ENCODE measurements at regions not wholly inside any gene's neighbourhood (a gene's known extent, or its start where the extent isn't known, plus 50 kb on each side); places are given as distances from the start of the nearest gene placed in this dataset.

DNA sequence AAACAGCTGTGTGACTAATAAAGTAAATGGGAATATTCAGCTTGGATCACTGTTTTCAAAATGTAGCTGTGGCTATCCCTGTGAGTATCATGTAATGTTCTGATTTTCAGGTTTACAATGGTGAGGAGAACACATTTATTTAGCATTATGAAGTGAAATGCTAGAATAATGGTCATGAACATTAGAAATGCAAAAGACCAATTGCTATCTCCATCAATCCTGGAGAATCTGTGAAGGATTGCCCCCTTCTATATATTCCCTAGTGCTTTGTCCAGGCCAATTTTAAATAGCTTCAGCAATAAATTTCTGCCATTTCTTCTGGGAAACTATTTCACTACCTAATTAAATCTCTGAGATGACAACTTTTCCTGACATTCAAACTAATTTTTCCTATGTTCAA lies 1399.1 kb downstream of the PCDH19 start:
- DNase-seq (ENCODE audit: low spot score) = no peak
- in situ Hi-C loops (cut with MboI; ENCODE audit: low pct_unique_long_range_greater_than_20kb, low sequenced_read_pairs, unreplicated experiment) = no loop called here
- TF ChIP-seq, protein P1, sequence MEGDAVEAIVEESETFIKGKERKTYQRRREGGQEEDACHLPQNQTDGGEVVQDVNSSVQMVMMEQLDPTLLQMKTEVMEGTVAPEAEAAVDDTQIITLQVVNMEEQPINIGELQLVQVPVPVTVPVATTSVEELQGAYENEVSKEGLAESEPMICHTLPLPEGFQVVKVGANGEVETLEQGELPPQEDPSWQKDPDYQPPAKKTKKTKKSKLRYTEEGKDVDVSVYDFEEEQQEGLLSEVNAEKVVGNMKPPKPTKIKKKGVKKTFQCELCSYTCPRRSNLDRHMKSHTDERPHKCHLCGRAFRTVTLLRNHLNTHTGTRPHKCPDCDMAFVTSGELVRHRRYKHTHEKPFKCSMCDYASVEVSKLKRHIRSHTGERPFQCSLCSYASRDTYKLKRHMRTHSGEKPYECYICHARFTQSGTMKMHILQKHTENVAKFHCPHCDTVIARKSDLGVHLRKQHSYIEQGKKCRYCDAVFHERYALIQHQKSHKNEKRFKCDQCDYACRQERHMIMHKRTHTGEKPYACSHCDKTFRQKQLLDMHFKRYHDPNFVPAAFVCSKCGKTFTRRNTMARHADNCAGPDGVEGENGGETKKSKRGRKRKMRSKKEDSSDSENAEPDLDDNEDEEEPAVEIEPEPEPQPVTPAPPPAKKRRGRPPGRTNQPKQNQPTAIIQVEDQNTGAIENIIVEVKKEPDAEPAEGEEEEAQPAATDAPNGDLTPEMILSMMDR (IDR thresholded peaks at IDR 0.05; ENCODE audit: extremely low read depth, insufficient read depth, missing control alignments) = no peak

DNA sequence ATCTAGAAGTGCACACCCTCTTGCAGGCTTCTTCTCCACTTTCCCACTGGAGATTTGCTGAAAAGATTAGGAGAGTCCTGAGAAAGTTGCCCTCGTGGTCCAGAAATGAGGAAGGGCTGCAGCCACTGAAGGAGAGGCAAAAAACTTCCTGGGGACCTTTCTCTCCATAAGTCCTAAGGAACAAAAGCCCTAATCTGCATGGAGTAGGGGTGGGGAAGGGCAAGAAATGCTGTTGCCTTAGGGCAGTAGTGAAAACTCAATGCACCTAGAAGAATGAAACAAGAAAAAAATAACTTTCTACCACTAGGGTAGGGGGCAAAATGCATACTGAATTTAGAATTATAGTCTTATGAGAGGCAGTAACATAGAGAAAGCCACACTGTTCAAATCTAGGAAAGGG lies 1408.8 kb downstream of the PCDH19 start:
- in situ Hi-C loops (cut with MboI; ENCODE audit: low pct_unique_long_range_greater_than_20kb, low sequenced_read_pairs, unreplicated experiment) = no loop called here
- TF ChIP-seq, protein P1 (IDR thresholded peaks at IDR 0.05; ENCODE audit: extremely low read depth, insufficient read depth, missing control alignments) = no peak
- DNase-seq (ENCODE audit: low spot score) = no peak

DNA sequence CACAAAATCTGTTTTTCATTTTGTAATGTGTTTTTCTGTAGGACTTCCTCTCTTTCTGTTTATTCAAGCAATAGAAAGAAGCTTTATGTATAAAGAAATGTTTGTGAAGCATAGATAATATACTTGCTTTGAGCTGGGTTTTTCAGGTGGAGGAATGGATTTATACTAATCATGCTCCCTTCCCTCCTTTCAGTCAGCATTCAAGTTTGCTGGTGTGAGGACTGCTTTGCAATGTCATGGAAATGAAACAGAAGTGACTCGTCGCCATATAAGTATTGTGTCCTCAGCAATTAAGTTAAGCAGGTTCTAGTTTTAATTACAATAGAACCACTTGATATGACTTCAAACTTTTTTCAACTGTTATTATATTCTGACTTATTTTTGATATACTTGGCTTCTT lies 1447.1 kb downstream of the PCDH19 start:
- in situ Hi-C loops (cut with MboI; ENCODE audit: low pct_unique_long_range_greater_than_20kb, low sequenced_read_pairs, unreplicated experiment) = no loop called here
- TF ChIP-seq, protein P1 (IDR thresholded peaks at IDR 0.05; ENCODE audit: extremely low read depth, insufficient read depth, missing control alignments) = no peak
- no peak for DNase-seq (ENCODE audit: low spot score)

DNA sequence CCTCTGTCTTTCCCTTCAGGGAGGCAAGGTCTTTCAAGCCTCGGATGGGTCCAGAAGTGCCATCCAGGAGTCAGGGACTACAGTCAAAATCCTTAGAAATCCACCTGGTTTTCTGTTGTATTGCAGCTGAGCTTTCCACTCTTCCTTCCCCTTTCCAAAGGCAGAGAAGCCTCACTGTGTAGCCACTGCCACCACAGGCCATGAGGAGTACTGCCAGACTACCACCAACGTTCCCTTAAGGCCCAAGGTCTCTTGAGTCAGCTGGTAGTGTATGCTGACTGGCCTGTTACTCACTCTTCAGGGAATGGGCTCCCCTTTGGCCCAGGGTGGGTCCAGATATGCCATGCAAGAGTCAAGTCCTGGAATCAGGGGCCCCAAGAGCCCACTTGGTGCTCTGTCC lies 1454.1 kb downstream of the PCDH19 start:
- TF ChIP-seq, protein P1 (IDR thresholded peaks at IDR 0.05; ENCODE audit: extremely low read depth, insufficient read depth, missing control alignments) = no peak
- in situ Hi-C loops (cut with MboI; ENCODE audit: low pct_unique_long_range_greater_than_20kb, low sequenced_read_pairs, unreplicated experiment) = no loop called here
- no peak for DNase-seq (ENCODE audit: low spot score)

DNA sequence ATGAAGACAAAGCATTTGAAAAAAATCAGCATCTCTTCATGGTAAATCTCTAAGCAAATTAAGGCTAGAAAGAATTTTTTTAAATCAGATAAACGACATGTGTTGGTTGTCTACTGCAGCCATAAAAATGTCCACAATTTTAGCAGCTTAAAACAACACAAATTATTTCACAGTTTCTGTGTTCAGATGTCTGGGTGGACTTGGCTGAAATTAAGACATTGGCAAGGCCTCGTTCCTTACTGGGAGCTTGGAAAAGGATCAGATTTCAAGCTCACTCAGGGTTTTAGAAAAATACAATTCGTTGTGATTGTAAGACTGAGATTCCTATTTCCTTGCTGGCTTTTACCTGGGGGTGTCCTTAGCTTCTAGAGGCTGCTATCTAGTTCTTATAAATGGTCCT lies 1470.6 kb downstream of the PCDH19 start:
- TF ChIP-seq, protein P1 (IDR thresholded peaks at IDR 0.05; ENCODE audit: extremely low read depth, insufficient read depth, missing control alignments) = no peak
- in situ Hi-C loops (cut with MboI; ENCODE audit: low pct_unique_long_range_greater_than_20kb, low sequenced_read_pairs, unreplicated experiment) = no loop called here
- no peak for DNase-seq (ENCODE audit: low spot score)

DNA sequence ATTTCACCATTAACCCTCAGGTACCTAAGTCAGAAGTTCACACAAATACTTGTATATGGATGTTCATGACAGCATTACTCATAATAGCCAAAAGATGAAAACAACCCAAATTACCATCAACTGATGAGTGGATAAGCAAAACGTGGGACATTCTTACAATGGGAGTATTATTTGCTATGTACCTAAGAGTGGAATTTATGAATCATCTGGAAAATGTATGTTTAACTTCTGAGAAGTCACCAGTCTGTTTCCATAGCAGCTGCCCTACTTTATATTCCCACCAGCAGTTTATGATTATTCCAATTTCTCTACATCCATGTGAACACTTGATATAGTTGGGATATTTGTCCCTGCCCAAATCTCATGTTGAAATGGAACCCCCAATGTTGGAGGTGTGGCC lies 1478.9 kb downstream of the PCDH19 start:
- TF ChIP-seq, protein P1 (IDR thresholded peaks at IDR 0.05; ENCODE audit: extremely low read depth, insufficient read depth, missing control alignments) = no peak
- in situ Hi-C loops (cut with MboI; ENCODE audit: low pct_unique_long_range_greater_than_20kb, low sequenced_read_pairs, unreplicated experiment) = no loop called here
- no peak for DNase-seq (ENCODE audit: low spot score)

DNA sequence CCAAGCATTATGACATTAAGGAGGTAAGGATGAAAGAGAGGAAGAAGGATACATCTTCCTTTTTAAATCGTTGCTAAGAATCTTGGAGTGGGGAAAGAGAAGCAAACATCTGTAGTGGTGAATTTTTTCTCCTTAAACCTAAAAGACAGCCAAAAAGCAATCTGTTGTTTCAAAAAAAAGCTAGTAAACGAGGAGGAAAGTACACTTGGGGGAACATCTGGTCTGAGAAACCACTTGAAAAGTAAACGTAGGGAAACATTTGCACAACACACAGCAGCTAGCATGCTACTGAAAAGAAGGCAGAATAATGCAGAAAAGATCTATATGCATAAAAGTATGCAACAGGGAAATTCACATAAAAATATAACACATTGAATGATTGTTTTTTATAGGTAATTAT lies 1485.6 kb downstream of the PCDH19 start:
- DNase-seq (ENCODE audit: low spot score) = no peak
- TF ChIP-seq, protein P1 (IDR thresholded peaks at IDR 0.05; ENCODE audit: extremely low read depth, insufficient read depth, missing control alignments) = no peak
- in situ Hi-C loops (cut with MboI; ENCODE audit: low pct_unique_long_range_greater_than_20kb, low sequenced_read_pairs, unreplicated experiment) = no loop called here

Data from GM13977 (cell line).